ENCODE measurements at regions not wholly inside any gene's neighbourhood (a gene's known extent, or its start where the extent isn't known, plus 50 kb on each side); places are given as distances from the start of the nearest gene placed in this dataset.

- CTCF ChIA-PET: no interaction called here
- Histone ChIP-seq H3K9ac (ENCODE audit: low read length) (no peak overlapping the region), H2AFZ (ENCODE audit: low read depth, low read length, poor library complexity, severe bottlenecking) (no peak overlapping the region), H3K9me2 (ENCODE audit: insufficient read depth) (no peaks in the 10 kb centered on the region), H3K27me3 (ENCODE audit: insufficient read depth, low read length) (no peaks in the 10 kb centered on the region), H3K9me3 (ENCODE audit: control insufficient read depth in 1 of 2, insufficient read depth in 1 of 2, low read depth in 1 of 2, low read length in 2 of 2) (no peaks in the 10 kb centered on the region), H3K4me3 (replicated peaks in 1 of 2; ENCODE audit: low read depth in 1 of 2, low read length in 2 of 2) (no peak overlapping the region), H3K4me1 (ENCODE audit: control insufficient read depth in 1 of 2, insufficient read depth in 2 of 2, low read length in 2 of 2) (no peaks in the 10 kb centered on the region), H3K79me2 (ENCODE audit: insufficient read depth, low read length) (no peaks in the 10 kb centered on the region), H4K20me1 (ENCODE audit: insufficient read depth) (no peaks in the 10 kb centered on the region), H3K27ac (ENCODE audit: low read depth, low read length) (no peak overlapping the region), H3K4me2 (ENCODE audit: low read length) (no peak overlapping the region), H3K36me3 (ENCODE audit: control insufficient read depth in 1 of 2, insufficient read depth in 2 of 2, low read length in 2 of 2) (no peaks in the 10 kb centered on the region)
- TF ChIP-seq YY1 (IDR thresholded peaks at IDR 0.05; ENCODE audit: extremely low read depth, insufficient replicate concordance, low read depth, low read length) (no peak), RAD21 (IDR thresholded peaks at IDR 0.05; ENCODE audit: low read depth) (no peak), EZH2 (IDR thresholded peaks at IDR 0.05) (no peak), FOSL1 (IDR thresholded peaks at IDR 0.05; ENCODE audit: low read depth) (no peak), ELF1 (IDR thresholded peaks at IDR 0.05; ENCODE audit: borderline replicate concordance, low read depth) (no peak), ZFX (IDR thresholded peaks at IDR 0.05) (no peak), CBX3 (IDR thresholded peaks at IDR 0.05; ENCODE audit: low read depth) (no peak), CEBPB (IDR thresholded peaks at IDR 0.05; ENCODE audit: low read depth) (no peak), POLR2A (IDR thresholded peaks at IDR 0.05; ENCODE audit: borderline replicate concordance, extremely low read depth, insufficient read depth, insufficient read length) (no peak), EGR1 (IDR thresholded peaks at IDR 0.05; ENCODE audit: low read depth) (no peak), JUND (IDR thresholded peaks at IDR 0.05) (no peak), POLR2AphosphoS5 (IDR thresholded peaks at IDR 0.05; ENCODE audit: low read depth, low read length) (no peak), TCF7L2 (IDR thresholded peaks at IDR 0.05; ENCODE audit: borderline replicate concordance, extremely low read depth, insufficient read depth, insufficient read length) (no peak), SRF (IDR thresholded peaks at IDR 0.05; ENCODE audit: low read depth) (no peak), SP1 (IDR thresholded peaks at IDR 0.05; ENCODE audit: low read depth) (no peak), ZNF274 (IDR thresholded peaks at IDR 0.05; ENCODE audit: low read depth, low read length) (no peak)
- TF ChIP-seq, protein P1, sequence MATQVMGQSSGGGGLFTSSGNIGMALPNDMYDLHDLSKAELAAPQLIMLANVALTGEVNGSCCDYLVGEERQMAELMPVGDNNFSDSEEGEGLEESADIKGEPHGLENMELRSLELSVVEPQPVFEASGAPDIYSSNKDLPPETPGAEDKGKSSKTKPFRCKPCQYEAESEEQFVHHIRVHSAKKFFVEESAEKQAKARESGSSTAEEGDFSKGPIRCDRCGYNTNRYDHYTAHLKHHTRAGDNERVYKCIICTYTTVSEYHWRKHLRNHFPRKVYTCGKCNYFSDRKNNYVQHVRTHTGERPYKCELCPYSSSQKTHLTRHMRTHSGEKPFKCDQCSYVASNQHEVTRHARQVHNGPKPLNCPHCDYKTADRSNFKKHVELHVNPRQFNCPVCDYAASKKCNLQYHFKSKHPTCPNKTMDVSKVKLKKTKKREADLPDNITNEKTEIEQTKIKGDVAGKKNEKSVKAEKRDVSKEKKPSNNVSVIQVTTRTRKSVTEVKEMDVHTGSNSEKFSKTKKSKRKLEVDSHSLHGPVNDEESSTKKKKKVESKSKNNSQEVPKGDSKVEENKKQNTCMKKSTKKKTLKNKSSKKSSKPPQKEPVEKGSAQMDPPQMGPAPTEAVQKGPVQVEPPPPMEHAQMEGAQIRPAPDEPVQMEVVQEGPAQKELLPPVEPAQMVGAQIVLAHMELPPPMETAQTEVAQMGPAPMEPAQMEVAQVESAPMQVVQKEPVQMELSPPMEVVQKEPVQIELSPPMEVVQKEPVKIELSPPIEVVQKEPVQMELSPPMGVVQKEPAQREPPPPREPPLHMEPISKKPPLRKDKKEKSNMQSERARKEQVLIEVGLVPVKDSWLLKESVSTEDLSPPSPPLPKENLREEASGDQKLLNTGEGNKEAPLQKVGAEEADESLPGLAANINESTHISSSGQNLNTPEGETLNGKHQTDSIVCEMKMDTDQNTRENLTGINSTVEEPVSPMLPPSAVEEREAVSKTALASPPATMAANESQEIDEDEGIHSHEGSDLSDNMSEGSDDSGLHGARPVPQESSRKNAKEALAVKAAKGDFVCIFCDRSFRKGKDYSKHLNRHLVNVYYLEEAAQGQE (IDR thresholded peaks at IDR 0.05; ENCODE audit: low read depth): no peak
- TF ChIP-seq, protein P2, sequence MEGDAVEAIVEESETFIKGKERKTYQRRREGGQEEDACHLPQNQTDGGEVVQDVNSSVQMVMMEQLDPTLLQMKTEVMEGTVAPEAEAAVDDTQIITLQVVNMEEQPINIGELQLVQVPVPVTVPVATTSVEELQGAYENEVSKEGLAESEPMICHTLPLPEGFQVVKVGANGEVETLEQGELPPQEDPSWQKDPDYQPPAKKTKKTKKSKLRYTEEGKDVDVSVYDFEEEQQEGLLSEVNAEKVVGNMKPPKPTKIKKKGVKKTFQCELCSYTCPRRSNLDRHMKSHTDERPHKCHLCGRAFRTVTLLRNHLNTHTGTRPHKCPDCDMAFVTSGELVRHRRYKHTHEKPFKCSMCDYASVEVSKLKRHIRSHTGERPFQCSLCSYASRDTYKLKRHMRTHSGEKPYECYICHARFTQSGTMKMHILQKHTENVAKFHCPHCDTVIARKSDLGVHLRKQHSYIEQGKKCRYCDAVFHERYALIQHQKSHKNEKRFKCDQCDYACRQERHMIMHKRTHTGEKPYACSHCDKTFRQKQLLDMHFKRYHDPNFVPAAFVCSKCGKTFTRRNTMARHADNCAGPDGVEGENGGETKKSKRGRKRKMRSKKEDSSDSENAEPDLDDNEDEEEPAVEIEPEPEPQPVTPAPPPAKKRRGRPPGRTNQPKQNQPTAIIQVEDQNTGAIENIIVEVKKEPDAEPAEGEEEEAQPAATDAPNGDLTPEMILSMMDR (IDR thresholded peaks at IDR 0.05 in 2 of 3, conservative IDR thresholded peaks at IDR 0.05 in 1 of 3; ENCODE audit: borderline replicate concordance in 1 of 3, insufficient read depth in 1 of 3, low read depth in 2 of 3, low read length in 2 of 3): no peak
- TF ChIP-seq, protein P3, sequence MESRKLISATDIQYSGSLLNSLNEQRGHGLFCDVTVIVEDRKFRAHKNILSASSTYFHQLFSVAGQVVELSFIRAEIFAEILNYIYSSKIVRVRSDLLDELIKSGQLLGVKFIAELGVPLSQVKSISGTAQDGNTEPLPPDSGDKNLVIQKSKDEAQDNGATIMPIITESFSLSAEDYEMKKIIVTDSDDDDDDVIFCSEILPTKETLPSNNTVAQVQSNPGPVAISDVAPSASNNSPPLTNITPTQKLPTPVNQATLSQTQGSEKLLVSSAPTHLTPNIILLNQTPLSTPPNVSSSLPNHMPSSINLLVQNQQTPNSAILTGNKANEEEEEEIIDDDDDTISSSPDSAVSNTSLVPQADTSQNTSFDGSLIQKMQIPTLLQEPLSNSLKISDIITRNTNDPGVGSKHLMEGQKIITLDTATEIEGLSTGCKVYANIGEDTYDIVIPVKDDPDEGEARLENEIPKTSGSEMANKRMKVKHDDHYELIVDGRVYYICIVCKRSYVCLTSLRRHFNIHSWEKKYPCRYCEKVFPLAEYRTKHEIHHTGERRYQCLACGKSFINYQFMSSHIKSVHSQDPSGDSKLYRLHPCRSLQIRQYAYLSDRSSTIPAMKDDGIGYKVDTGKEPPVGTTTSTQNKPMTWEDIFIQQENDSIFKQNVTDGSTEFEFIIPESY (IDR thresholded peaks at IDR 0.05; ENCODE audit: extremely low read depth, insufficient replicate concordance, low read length): no peak
- TF ChIP-seq, protein P4, sequence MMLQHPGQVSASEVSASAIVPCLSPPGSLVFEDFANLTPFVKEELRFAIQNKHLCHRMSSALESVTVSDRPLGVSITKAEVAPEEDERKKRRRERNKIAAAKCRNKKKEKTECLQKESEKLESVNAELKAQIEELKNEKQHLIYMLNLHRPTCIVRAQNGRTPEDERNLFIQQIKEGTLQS (IDR thresholded peaks at IDR 0.05): no peak
- DNase-seq (ENCODE audit: low read depth, low spot score) (no peak), ATAC-seq (no peak)
- RAD21 ChIA-PET (ENCODE audit: low non-redundant PET in 1 of 2, low total read pairs in 2 of 2, uncharacterized antibody in 2 of 2, unreplicated experiment in 2 of 2): no interaction called here
- POLR2A ChIA-PET: no interaction called here
- intact Hi-C loops (cut with micrococcal nuclease): no loop called here
- BruUV-seq (replicated peaks): no TSS peak
Measured at GRCh38 chr14:39615352-39615751, 183.1 kb upstream of the FBXO33 start.
